ENCODE measurements at regions not wholly inside any gene's neighbourhood (a gene's known extent, or its start where the extent isn't known, plus 50 kb on each side); places are given as distances from the start of the nearest gene placed in this dataset.

GRCh38 chr5:115469904-115470516, 74.6 kb downstream of the FEM1C start:
- TF ChIP-seq GATA2 (IDR thresholded peaks at IDR 0.05; ENCODE audit: low read depth, low read length), result no peak
- TF ChIP-seq GATA3 (IDR thresholded peaks at IDR 0.05; ENCODE audit: low read depth, low read length), result no peak

- TF ChIP-seq GATA3 (IDR thresholded peaks at IDR 0.05; ENCODE audit: low read depth, low read length) (no peak), GATA2 (IDR thresholded peaks at IDR 0.05; ENCODE audit: low read depth, low read length) (no peak)
These were observed 76.9 kb downstream of the FEM1C start for GRCh38 chr5:115467628-115468027.

GRCh38 chr5:115465431-115465830, 79.1 kb downstream of the FEM1C start:
- TF ChIP-seq GATA2 (IDR thresholded peaks at IDR 0.05; ENCODE audit: low read depth, low read length) (no peak), GATA3 (IDR thresholded peaks at IDR 0.05; ENCODE audit: low read depth, low read length) (no peak)

- TF ChIP-seq GATA3 (IDR thresholded peaks at IDR 0.05; ENCODE audit: low read depth, low read length), result no peak
These were observed 80.6 kb downstream of the FEM1C start for GRCh38 chr5:115463983-115464382.

GRCh38 chr5:115461506-115462290, 82.9 kb downstream of the FEM1C start:
- no peak for TF ChIP-seq GATA2 (IDR thresholded peaks at IDR 0.05; ENCODE audit: low read depth, low read length)
- TF ChIP-seq GATA3 (IDR thresholded peaks at IDR 0.05; ENCODE audit: low read depth, low read length), result no peak

GRCh38 chr5:115461093-115461492, 83.5 kb downstream of the FEM1C start:
- no peak for TF ChIP-seq GATA2 (IDR thresholded peaks at IDR 0.05; ENCODE audit: low read depth, low read length)
- TF ChIP-seq GATA3 (IDR thresholded peaks at IDR 0.05; ENCODE audit: low read depth, low read length), result no peak

GRCh38 chr5:115460472-115460871, 84.1 kb downstream of the FEM1C start:
- TF ChIP-seq GATA3 (IDR thresholded peaks at IDR 0.05; ENCODE audit: low read depth, low read length) (no peak), GATA2 (IDR thresholded peaks at IDR 0.05; ENCODE audit: low read depth, low read length) (no peak)

GRCh38 chr5:115459855-115460341, 84.7 kb downstream of the FEM1C start:
- TF ChIP-seq GATA3 (IDR thresholded peaks at IDR 0.05; ENCODE audit: low read depth, low read length), result no peak
- no peak for TF ChIP-seq GATA2 (IDR thresholded peaks at IDR 0.05; ENCODE audit: low read depth, low read length)

GRCh38 chr5:115458416-115458815, 86.2 kb downstream of the FEM1C start:
- TF ChIP-seq GATA2 (IDR thresholded peaks at IDR 0.05; ENCODE audit: low read depth, low read length), result no peak
- TF ChIP-seq GATA3 (IDR thresholded peaks at IDR 0.05; ENCODE audit: low read depth, low read length), result no peak

GRCh38 chr5:115458003-115458409, 86.6 kb downstream of the FEM1C start:
- TF ChIP-seq GATA2 (IDR thresholded peaks at IDR 0.05; ENCODE audit: low read depth, low read length), result no peak
- no peak for TF ChIP-seq GATA3 (IDR thresholded peaks at IDR 0.05; ENCODE audit: low read depth, low read length)

GRCh38 chr5:115457571-115457970, 87.0 kb downstream of the FEM1C start:
- TF ChIP-seq GATA3 (IDR thresholded peaks at IDR 0.05; ENCODE audit: low read depth, low read length) (no peak), GATA2 (IDR thresholded peaks at IDR 0.05; ENCODE audit: low read depth, low read length) (no peak)

- TF ChIP-seq GATA3 (IDR thresholded peaks at IDR 0.05; ENCODE audit: low read depth, low read length) (no peak), GATA2 (IDR thresholded peaks at IDR 0.05; ENCODE audit: low read depth, low read length) (no peak)
These were observed 88.0 kb downstream of the FEM1C start for GRCh38 chr5:115456539-115457040.

- TF ChIP-seq GATA3 (IDR thresholded peaks at IDR 0.05; ENCODE audit: low read depth, low read length) (no peak), GATA2 (IDR thresholded peaks at IDR 0.05; ENCODE audit: low read depth, low read length) (no peak)
These were observed 88.5 kb downstream of the FEM1C start for GRCh38 chr5:115456056-115456455.

GRCh38 chr5:115455301-115455707, 89.3 kb downstream of the FEM1C start:
- TF ChIP-seq GATA3 (IDR thresholded peaks at IDR 0.05; ENCODE audit: low read depth, low read length) (no peak), GATA2 (IDR thresholded peaks at IDR 0.05; ENCODE audit: low read depth, low read length) (no peak)

Measured in SH-SY5Y (cell line).